Esophagus mucosa (tissue), 1 donor: ENCODE measurements at regions not wholly inside any gene's neighbourhood (a gene's known extent, or its start where the extent isn't known, plus 50 kb on each side); places are given as distances from the start of the nearest gene placed in this dataset.
"Not testable (repeated sequence)": the region's sequence is repeated elsewhere in the genome, so short reads cannot be mapped to it uniquely, and the experiment has no call there.

Source experiments
- ATAC-seq: fragments of 200-7000 bp; cut with Tn5 transposase; one replicate; pipeline ENCODE4 v1.9.1; 2020
- donor health status: DM: yes; HTN: yes; CAD: no.

DNA sequence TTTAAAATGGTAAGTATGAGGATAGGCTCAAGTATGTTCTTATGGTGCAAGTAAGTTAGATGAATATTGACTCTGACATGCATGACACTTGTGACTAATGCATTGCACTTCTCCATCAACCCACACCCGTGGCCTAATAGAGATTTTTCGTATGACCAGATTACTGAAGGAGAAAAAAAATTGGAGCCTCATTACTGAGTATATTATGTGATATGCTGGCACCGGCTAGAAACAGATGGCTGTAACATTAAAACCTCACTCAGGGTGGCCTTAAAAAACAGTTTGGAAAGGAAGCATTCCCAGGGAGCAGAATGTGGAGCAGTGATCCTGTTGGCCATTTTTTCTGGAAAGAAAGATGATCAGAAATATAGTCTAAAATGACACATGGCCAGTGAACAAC lies 766.4 kb downstream of the PRELID2 start:
- no peak for ATAC-seq

DNA sequence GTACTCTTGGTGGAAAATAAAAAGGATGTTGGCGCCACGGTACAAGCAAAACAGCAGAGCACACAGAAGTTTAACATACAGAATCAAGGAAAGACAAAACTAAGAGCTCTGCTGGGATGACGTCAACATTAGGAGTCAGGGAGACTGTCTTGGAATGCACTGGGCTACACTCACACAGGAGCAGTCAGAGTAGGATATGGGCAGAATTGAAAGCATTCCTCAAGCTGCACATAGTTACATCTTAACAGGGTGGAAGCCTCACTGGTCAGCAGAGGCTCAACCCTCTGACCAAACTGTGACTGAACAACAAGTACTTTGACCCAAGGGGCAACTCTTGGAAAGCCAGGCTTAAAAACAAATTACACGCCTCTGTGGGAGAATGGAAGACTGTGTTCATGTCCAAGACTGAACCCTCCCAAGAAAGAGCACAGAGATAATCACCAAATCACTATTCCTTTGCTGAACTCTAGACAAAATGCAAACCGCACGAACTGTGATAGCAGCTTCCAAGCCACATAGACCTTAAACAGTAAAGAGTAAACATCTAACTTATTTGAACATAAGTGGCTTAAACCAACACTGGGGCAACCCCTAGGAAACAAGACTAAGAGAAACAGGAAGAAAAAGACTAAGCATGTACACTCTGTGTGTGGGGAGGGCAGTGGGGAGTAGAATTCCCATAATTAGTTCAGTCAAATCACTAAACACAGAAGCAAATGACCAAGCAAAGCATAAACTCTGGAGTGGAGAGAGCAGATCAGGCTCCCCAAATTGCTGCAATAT lies 772.7 kb downstream of the PRELID2 start:
- ATAC-seq: no peak

DNA sequence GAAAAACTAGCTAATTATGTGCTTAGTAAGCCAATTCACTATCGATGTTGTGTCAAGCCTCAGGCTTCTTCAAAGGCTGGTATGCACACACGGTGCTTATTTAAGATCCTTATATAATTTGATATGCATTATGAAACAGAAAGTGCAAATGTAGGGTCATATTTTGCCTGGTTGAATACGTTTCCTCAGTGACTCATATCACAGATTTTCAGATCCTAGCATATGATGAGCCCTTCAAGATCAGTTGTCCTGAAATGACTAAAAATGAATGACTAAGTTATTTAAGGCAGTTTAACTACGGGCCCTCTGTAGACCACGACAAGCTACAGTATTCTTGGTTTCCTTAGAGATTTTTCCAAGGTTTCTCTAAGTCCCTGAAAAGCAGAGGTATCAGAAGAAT lies 778.3 kb downstream of the PRELID2 start:
- no peak for ATAC-seq

DNA sequence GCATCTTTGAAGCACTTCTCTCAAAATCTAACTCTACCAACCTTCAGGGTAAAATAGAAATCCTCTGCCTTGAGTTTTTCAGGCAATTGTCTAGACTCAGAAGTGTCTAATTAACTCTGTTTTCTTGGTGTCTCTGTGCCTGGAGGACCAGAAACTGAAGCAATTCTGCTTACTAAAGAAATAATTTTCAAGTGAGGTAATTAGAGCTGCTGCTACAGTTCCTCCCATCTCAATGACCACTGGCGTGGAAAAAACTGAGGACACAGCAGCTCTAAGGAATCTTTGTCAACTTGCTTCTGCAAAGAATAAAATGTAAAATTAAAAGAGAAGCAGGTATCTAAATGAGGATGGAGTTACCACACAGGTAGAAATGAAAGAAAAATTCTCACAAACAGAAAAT lies 785.0 kb downstream of the PRELID2 start:
- no peak for ATAC-seq

DNA sequence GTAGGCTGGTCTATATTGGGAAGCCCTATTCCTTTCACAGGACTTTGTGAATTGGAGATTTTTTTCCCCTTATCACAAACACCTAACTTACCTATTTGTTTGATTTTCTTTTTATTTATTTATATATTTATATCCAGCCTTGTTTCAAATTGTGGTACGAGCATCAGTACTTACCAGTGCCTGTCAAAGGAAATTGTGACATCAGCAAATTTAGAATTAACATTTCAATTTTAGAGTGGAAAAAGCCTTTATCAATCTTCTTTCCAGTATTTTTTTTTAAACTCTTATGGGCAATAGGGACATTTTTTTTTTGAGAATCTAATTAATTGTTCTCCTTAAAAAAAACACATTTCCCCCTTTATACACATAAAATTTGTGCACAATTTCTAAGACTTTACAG lies 790.2 kb downstream of the PRELID2 start:
- no peak for ATAC-seq

DNA sequence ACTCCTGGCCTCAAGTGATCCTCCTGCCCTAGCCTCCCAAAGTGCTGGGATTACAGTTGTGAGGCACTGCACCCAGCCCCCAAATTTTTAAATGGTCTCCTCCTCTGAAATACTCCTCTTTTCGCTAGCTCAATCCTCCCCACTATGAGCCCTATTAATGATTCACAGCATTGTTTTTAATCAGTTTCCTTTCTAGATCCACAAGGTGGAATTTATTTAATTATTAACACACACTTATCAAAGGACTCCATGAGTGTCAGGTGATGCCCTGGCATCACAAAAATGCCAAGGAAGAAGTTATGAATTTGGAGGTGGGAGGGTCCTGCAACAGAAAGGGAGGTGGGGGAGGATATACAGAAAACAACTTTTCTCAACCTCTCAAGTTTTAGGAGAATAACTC lies 806.5 kb downstream of the PRELID2 start:
- ATAC-seq: no peak

DNA sequence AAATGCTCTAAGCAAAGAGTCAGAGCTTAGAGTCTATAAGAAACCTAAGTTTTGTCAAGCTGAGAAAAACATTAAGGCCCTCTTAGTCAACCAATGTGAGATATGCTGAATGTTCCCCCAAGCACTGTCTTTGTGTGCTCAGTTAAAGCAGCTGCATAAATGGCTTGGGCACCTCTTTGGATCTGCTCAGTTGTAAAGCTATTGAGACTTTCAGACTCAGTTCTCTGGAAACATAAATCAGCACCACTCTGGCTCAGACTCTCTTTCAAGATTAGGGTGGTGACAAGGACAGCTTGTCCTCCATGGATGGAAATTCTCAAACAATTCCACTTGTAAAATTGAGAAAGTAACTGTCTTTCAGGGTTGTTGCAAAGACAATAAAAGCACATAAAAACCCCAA lies 807.9 kb downstream of the PRELID2 start:
- no peak for ATAC-seq

DNA sequence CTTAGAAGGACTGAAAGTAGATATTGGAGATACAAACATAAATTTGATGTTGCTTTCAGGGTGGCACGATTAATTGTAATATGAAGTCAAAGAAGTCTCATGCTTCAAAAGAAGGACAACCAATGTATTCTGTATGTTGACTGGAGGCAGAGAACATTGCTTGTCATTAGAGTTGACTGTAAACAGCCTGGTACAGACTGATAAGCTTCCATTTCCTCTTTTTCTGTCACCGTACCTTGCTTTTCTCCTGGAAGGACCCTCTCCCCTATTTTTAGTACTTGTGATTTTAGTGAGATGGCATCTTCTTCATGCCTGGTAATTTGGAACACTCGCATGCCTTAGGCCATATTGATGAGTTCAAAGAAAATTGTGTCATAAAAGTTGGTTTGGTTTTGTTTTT lies 809.4 kb downstream of the PRELID2 start:
- ATAC-seq: no peak

DNA sequence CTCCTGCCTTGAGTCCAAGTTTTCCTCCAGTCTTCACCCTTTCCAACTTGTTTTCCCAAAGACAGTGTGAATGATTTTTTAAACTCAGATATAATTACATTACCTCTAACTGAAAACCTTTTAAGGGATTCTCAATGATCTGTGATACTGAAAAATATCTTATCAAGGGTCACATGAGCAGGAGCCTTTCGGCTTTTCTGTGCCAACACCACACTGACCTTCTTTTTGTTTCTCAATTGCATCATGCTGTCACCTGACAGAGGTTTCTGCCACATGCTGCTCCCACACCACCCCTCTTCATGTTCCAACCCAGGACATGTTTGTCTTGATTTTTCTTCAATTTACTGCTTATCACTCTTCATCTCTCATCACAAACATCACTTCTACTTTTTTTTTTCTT lies 820.0 kb downstream of the PRELID2 start:
- no peak for ATAC-seq

DNA sequence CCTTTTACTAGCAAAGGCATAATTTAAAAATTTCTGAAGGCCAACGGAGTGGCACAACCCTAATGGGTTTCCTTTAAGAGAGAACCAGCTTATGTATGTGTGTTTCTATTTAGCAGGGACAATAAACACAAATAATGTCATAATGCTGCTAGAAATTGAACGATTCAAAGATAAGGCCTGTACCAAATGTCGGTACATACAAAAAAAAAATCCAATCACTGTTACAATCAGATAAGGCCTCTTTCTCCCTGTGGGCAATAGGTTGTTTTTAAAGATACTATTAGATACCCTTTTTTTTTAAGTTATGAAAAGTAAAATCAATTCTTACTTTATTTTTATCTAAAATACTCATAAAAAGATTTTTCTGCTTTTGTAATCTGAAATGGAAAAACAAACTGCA lies 821.0 kb downstream of the PRELID2 start:
- no peak for ATAC-seq

DNA sequence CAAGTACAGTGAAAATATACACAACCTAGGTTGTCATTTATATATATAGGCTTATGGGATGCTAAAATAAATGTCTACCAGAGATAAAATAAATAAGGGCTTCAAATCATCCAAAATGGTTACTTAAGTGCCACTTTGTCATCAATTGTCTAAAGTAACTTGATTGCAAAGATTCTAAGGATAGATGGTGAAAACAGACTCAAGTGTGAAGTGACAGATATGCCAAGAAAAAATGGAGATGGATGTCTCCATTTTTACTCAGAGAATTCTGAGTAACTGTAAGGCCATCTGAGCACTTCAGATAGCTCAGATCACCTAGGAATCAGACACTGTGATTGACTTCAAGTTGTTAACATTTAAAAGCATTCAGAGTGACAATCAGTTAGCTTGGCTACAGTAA lies 824.3 kb downstream of the PRELID2 start:
- no peak for ATAC-seq

DNA sequence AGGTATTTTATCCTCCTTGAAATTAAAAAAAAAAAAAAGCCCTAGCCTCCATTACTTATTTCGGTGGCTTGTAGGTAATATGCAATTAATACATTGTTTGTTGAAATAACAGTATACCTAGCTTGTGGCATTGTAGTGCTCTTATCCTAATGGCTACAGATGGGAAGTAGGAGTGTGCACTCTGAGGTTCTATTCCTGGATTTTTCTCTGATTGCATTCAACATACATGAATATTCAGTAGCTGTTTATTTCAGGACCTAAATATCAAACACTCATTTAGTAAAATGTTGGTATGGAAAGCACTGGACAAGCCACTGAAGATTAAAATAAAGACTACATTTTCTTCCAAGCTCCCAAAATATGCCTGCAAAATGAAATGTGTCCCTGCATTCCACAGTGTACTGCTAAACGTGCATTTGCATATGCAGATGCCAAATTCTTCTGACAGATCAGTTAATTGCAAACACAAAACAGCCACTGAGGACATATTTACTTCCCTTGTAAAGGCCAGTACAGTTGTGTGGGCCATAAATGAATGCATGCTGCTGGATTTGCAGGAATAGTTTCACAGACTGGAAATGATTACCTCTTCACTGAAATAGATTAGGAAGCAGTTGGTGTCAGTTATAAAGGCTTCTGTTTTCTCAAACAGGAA lies 826.1 kb downstream of the PRELID2 start:
- ATAC-seq: no peak

DNA sequence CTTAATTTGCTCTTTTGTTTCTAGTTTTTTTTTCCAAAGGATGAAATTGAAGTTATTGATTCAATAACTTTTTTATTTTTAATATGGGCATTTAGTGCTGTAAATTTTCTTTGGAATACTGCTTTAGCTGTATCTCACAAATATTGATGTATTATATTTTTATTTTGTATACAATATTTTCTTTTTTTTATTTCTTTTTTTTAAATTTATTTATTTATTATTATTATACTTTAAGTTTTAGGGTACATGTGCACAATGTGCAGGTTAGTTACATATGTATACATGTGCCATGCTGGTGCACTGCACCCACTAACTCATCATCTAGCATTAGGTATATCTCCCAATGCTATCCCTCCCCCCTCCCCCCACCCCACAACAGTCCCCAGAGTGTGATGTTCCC lies 823.7 kb downstream of the KCTD16 start:
- ATAC-seq: not testable (repeated sequence)

DNA sequence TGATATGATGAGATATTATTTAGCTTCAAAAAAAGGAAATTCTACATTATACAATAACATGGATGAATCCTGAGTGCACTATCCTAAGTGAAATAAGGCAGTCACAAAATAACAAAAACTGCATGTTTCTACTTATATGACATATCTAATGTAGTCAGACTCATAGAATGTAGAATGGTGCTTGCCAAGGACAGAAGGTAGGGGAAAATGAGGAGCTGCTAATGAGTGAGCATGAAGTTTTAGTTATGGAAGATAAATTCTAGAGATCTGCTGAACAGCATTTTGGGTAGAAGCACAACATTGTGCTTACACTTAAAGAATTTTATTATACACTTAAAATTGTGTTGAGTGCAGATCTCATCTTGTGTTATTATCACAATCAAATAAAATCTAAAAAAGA lies 812.4 kb downstream of the KCTD16 start:
- ATAC-seq: no peak

DNA sequence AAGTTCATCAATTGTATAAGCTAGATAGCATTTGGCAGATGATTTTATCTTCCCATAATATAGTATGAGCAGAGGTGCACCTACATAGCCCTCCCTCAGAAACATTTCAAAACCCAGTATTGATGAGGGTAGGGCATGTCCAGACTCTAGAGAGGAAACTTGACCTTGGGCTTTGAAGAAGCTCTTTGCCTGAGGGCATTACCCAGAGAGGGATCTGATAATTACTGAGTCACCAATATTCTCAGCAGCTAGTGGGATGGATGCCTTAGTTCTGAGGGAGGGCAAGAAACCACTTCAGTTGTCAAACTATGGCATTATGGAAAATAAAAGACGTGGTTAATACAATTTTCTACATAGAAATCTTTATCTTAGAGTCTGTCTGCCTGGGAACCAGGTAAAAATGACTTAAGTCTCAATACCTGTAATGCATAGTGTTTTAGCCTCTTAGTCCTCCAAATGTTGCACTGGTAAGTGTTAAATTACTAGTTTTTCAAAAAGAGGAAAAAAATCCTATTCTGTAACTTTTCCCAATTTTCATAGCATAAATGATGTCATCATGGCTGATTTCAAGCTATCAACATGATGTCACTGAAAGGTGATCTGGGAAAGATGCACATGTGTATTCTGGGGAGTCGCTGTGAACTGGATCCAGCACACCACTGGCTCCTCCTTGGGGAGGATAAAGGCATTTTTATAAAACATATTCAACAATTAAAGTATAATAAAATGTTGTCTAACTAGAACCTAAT lies 809.0 kb downstream of the KCTD16 start:
- ATAC-seq: no peak

DNA sequence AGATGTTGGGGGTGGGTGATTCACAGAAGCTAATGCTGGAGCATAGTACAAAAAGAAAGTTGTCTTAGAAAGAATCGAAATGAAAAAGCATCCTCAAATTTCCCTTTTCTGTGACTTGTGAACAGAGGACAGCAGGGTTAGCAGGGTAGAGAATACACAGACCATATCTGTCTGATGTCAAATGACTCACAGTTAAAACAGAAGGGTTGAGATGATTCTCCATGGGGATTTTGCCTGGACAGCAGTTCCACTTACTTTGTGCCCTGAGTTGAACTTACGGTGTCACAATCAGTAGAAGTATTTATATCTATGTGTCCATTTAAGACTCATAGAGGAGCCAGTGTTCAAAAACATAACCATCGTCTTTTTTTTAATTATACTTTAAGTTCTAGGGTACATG lies 801.6 kb downstream of the KCTD16 start:
- ATAC-seq: no peak

DNA sequence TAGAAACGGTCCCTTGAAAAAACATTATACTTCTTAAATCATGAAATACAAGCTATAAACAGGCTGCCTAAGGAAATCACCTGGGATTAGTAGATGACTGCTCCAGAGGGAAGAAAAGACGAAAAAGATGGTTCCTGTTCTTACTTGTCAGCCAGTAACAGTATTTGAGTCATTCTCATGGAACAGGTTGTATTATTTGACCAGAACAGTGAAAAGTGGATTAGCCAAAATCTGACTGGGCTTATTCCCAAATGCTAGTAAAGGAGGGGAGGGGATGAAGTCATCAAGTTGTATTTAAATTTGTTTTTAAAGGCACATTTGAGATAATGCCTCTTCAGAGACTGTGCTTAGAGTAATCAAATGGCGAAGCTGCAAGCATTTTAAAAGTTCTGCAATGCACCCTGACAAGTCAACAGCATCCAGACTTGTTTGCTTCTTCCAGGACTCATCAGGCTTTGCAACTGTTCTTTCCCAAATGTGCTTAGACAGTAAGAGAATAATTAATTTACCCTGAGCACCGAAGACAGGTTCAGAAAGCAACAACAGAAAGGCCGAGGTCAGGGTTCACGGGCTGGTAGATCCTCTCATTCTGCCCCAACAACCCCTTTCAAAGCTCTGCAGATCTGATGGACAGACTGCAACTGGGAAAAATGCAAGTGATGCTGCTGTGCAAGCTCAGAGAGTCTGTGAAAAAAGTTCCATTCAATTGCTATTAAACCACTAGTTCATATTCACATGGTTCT lies 800.6 kb downstream of the KCTD16 start:
- ATAC-seq: peak; percentile 88

DNA sequence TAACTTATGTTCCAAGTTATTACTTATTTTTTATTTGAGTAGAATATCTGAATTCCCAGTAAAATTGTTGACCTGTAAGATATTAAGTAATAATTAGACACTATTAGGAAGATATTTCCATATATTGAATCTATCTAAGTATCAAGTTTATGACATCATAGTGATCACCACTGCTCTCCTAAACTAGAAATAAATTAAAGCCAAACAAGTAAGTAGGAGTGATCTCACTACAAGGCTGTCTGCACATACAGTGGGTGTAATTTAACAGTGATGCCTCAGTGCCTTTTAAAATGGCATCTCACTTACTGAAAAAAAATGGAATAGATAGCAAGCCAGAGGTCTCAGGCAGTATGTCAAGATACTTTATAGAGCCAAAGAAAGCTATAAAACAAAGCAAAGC lies 789.6 kb downstream of the KCTD16 start:
- ATAC-seq: no peak

DNA sequence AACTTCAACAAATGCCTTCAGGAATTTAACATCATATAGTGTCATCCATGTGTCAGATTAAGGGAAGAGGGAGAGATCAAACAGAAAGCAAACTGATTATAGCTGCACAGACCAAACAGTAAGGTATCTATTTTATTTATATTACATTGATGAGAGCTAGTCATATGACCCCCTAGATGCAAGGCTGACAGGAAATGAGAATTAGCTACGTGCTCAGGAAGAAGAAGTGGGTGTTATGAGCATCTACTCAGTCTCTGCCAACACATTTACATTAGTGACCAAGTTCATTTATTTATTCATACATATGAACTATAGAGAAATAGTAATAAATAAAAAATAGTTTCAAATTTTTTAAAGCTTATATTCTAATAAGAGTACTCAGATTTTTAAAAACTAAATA lies 787.3 kb downstream of the KCTD16 start:
- no peak for ATAC-seq

DNA sequence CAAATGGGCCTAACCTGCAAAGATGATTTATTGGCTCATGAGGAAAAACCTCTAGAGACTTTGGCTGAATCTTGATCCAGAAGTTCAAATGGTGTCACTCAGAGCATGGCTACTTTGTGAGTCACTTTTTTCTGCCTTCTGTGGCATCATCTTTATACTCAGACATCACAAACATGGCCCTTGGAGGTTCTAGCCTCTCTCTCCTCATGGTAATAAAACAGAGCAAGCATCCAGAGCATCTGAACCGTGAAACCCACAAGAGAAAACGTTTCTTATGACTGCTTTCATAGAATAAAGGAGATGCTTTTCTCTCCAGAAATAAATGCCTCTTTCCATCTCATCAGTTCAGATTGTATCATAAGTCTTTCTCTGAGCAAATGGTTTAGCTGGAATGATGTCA lies 780.3 kb downstream of the KCTD16 start:
- no peak for ATAC-seq

DNA sequence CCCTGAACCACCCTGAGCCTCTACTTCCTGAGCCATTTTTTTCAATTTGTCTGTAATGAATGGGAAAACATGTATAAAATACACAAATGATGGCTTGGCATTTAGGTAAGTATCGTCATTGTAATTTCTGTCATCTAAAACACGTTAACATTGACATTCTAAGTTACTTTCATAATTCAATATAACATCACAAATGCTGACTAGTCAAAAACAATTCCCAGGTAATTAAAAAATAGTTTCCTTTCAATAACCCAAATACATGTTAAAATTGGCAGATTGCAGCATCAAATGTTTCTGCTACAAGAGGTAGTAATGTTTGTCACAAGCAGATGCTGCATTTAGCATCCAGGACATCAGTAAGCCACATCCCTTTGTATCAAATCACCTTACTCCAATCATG lies 776.4 kb downstream of the KCTD16 start:
- ATAC-seq: no peak

DNA sequence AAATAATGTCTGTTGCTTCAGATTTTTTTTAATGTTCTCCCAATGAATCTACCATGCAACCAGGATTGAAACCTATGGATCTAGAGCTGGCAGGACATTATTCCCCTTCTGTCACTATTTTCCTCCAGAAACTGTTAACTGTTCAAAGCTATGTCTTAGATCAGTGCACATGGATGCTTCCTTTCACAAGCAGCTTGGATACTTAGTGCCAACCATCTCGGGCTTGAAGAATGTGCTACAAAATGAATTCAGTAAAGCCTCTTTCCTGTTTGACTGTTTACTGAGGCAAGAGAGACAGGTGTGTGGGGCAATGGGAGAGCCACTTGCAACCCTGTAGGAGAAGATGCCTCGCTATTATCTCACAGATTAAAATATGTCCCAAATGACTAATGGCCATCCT lies 774.8 kb downstream of the KCTD16 start:
- ATAC-seq: no peak

DNA sequence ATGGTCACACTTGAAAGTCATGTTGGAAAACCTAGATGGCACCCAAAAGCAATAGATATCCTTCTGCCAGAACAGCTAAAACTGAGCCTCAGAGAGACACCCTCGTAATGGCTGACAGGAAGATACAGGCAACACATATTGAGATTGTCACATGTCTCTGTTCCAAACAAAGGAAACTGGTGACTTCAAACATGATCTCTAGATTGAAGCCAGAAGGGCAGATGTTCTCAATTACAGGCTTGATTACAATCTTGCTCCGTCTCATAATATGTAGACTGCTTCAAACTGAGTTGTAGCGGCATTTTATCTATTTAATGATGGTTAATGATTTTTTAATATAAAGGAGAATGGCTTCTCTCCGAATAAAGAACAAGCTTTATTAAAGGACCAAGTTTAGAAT lies 774.3 kb downstream of the KCTD16 start:
- no peak for ATAC-seq
